ENCODE measurements at regions not wholly inside any gene's neighbourhood (a gene's known extent, or its start where the extent isn't known, plus 50 kb on each side); places are given as distances from the start of the nearest gene placed in this dataset.

- TF ChIP-seq CTCF (IDR thresholded peaks at IDR 0.05; ENCODE audit: control insufficient read depth, extremely low read depth, insufficient read depth) = no peak
- H3K4me3 ChIP-seq (ENCODE audit: low read depth, low read length) = no peak overlapping the region
- DNase-seq (ENCODE audit: low read depth) = no peak
Observed at GRCh38 chr9:89884356-89885083, 279.7 kb downstream of the GADD45G start.

- TF ChIP-seq CTCF (IDR thresholded peaks at IDR 0.05; ENCODE audit: control insufficient read depth, extremely low read depth, insufficient read depth) = no peak
- no peak overlapping the region for H3K4me3 ChIP-seq (ENCODE audit: low read depth, low read length)
Observed at GRCh38 chr9:89885156-89885555, 280.3 kb downstream of the GADD45G start.

GRCh38 chr9:89886281-89886700 is 281.5 kb downstream of the GADD45G start:
- no peak for TF ChIP-seq CTCF (IDR thresholded peaks at IDR 0.05; ENCODE audit: control insufficient read depth, extremely low read depth, insufficient read depth)
- DNase-seq (ENCODE audit: low read depth) = no peak
- H3K4me3 ChIP-seq (ENCODE audit: low read depth, low read length) = no peak overlapping the region

More at GRCh38 chr9:89885156-89885555, 280.3 kb downstream of the GADD45G start:
- DNase-seq (ENCODE audit: low read depth) = no peak

GRCh38 chr9:89887286-89887685 is 282.5 kb downstream of the GADD45G start:
- H3K4me3 ChIP-seq (ENCODE audit: low read depth, low read length) = no peak overlapping the region
- DNase-seq (ENCODE audit: low read depth) = no peak

GRCh38 chr9:89888233-89888632 is 283.4 kb downstream of the GADD45G start:
- DNase-seq (ENCODE audit: low read depth) = no peak
- no peak for TF ChIP-seq CTCF (IDR thresholded peaks at IDR 0.05; ENCODE audit: control insufficient read depth, extremely low read depth, insufficient read depth)
- H3K4me3 ChIP-seq (ENCODE audit: low read depth, low read length) = no peak overlapping the region

More at GRCh38 chr9:89887286-89887685, 282.5 kb downstream of the GADD45G start:
- TF ChIP-seq CTCF (IDR thresholded peaks at IDR 0.05; ENCODE audit: control insufficient read depth, extremely low read depth, insufficient read depth) = no peak

- peak; percentile 99 for DNase-seq (ENCODE audit: low read depth)
- H3K4me3 ChIP-seq (ENCODE audit: low read depth, low read length) = no peak overlapping the region
- no peak for TF ChIP-seq CTCF (IDR thresholded peaks at IDR 0.05; ENCODE audit: control insufficient read depth, extremely low read depth, insufficient read depth)
Observed at GRCh38 chr9:89888677-89889076, 283.9 kb downstream of the GADD45G start.

- H3K4me3 ChIP-seq (ENCODE audit: low read depth, low read length) = no peak overlapping the region
- no peak for TF ChIP-seq CTCF (IDR thresholded peaks at IDR 0.05; ENCODE audit: control insufficient read depth, extremely low read depth, insufficient read depth)
- DNase-seq (ENCODE audit: low read depth) = no peak
Observed at GRCh38 chr9:89889865-89890264, 285.1 kb downstream of the GADD45G start.
